ENCODE measurements at regions not wholly inside any gene's neighbourhood (a gene's known extent, or its start where the extent isn't known, plus 50 kb on each side); places are given as distances from the start of the nearest gene placed in this dataset.

- no peak for TF ChIP-seq POLR2A (IDR thresholded peaks at IDR 0.05)
- no peak for TF ChIP-seq CTCF (IDR thresholded peaks at IDR 0.05)
Observed at GRCh38 chr7:38122501-38122900, 55.5 kb upstream of the STARD3NL start.

All from prostate gland (tissue), 2 donors.